HUES48 (cell line): ENCODE measurements at regions not wholly inside any gene's neighbourhood (a gene's known extent, or its start where the extent isn't known, plus 50 kb on each side); places are given as distances from the start of the nearest gene placed in this dataset.

Experiments used
- H3K27ac ChIP-seq: one replicate; pipeline ENCODE4 v1.7.0; 2013; ENCODE audit warnings: low read depth, low read length, inconsistent platforms
- H3K27me3 ChIP-seq: 2 replicates; pipeline ENCODE4 v1.6.1; 2013; ENCODE audit warnings: mild to moderate bottlenecking, low read length; ENCODE audit not compliant: control insufficient read depth, insufficient read depth
- H3K36me3 ChIP-seq: 2 replicates; pipeline ENCODE4 v1.6.1; 2013; ENCODE audit warnings: low read length; ENCODE audit not compliant: control insufficient read depth, insufficient read depth
- H3K4me1 ChIP-seq: 2 replicates; pipeline ENCODE4 v1.6.1; 2013; ENCODE audit warnings: mild to moderate bottlenecking, low read length; ENCODE audit not compliant: control insufficient read depth, insufficient read depth
- H3K4me3 ChIP-seq: 2 replicates; pipeline ENCODE4 v1.5.1; 2013; ENCODE audit warnings: mild to moderate bottlenecking, low read depth, low read length
- H3K9ac ChIP-seq: 2 replicates; pipeline ENCODE4 v1.6.1; 2013; ENCODE audit warnings: mild to moderate bottlenecking, low read depth, low read length, moderate library complexity
- H3K9me3 ChIP-seq: 2 replicates; pipeline ENCODE4 v1.6.1; 2013; ENCODE audit warnings: low read length; ENCODE audit not compliant: control insufficient read depth, insufficient read depth

GRCh38 chr3:197430934-197431333 lies 124.8 kb downstream of the BDH1 start:
- Histone ChIP-seq H3K4me3 (no peak overlapping the region), H3K36me3 (no peaks in the 10 kb centered on the region), H3K9ac (no peak overlapping the region), H3K4me1 (no peaks in the 10 kb centered on the region), H3K9me3 (no peaks in the 10 kb centered on the region), H3K27me3 (no peaks in the 10 kb centered on the region), H3K27ac (no peak overlapping the region)

DNA sequence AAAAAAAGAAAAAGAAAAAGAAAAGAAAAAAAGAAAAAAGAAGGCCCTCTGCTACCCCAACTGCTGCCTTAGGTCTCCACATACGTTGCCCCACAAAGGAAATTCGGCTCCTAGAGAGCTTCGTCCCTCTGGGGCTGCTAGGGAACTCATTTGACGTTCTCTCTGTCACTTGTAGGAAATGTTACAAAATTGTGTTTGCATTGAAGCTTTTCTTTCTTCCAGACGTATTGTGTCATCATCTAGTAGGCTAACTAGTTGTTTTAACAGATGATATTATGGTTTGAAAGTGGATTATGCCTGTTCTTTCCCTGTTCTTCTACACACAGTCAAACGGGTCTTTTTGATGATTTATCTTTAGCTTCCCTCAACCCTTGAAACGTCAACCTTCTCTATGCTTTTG lies 125.3 kb downstream of the BDH1 start:
- Histone ChIP-seq H3K4me1 (no peaks in the 10 kb centered on the region), H3K36me3 (no peaks in the 10 kb centered on the region), H3K9me3 (no peaks in the 10 kb centered on the region), H3K4me3 (no peak overlapping the region), H3K27me3 (no peaks in the 10 kb centered on the region), H3K9ac (no peak overlapping the region), H3K27ac (no peak overlapping the region)

GRCh38 chr3:197428952-197429351 lies 126.8 kb downstream of the BDH1 start:
- Histone ChIP-seq H3K4me1 (no peaks in the 10 kb centered on the region), H3K27ac (no peak overlapping the region), H3K4me3 (no peak overlapping the region), H3K36me3 (no peaks in the 10 kb centered on the region), H3K9me3 (no peaks in the 10 kb centered on the region), H3K9ac (no peak overlapping the region), H3K27me3 (no peaks in the 10 kb centered on the region)

DNA sequence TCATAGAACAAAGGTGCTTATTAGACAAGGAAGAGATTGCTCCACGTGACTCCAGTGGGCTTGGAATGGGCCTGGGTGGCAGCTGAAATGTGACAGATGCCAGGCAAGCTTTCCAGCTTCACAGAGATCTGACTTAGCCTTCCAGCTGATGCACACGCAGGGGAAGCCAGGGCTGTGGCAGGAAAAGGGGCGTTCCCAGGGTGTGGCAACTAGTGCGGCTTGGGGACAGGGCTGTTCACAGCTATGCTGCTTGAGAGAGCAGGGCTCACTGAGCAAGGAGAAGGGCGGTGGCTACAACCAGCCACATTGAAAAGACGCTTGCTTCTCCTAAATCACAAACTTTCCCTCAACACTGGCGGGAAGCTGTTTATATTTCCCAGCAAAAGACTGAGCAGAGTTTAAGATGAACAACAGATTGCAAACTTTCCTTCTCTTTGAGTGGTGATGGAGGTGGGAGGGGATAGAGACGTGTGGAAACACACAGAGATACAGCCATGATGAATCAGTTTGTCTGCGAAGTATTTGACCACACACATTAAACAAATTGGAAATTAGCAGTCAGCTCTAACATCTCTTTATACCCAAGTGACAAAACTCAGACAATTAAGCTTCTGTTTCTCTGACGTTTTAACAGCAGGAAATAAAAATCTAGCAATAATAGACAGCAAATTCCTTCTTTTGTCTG lies 127.5 kb downstream of the BDH1 start:
- Histone ChIP-seq H3K9ac (no peak overlapping the region), H3K4me1 (no peaks in the 10 kb centered on the region), H3K27me3 (no peaks in the 10 kb centered on the region), H3K9me3 (no peaks in the 10 kb centered on the region), H3K4me3 (no peak overlapping the region), H3K27ac (no peak overlapping the region), H3K36me3 (no peaks in the 10 kb centered on the region)

GRCh38 chr3:197427021-197427420 lies 128.6 kb upstream of the DLG1 start:
- Histone ChIP-seq H3K27ac (no peak overlapping the region), H3K4me3 (no peak overlapping the region), H3K9me3 (no peaks in the 10 kb centered on the region), H3K27me3 (no peaks in the 10 kb centered on the region), H3K4me1 (no peaks in the 10 kb centered on the region), H3K36me3 (no peaks in the 10 kb centered on the region), H3K9ac (no peak overlapping the region)

DNA sequence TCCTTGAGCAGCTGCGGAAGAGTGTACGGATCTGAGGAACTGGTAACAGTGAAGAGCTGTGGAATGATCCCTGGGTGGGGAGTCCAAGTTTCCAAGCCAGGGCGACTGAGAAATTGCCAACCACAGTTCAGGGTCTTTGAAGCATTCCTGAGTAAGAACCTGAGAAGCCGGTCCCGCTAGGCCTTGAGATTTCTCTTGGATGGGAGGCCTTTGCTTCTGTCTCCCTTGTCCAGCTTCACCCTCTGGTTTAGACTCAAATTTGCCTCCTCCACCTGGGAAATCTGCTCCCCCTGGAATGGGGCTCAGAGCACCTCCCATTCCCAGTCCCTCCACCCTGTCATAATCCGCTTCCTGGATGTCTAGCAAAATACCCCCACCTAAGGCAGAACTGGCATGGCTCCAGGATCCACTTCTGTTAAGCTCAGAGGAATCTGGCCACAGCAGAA lies 127.7 kb upstream of the DLG1 start:
- no peaks in the 10 kb centered on the region for H3K36me3 ChIP-seq
- no peaks in the 10 kb centered on the region for H3K4me1 ChIP-seq
- H3K9ac ChIP-seq = no peak overlapping the region
- no peaks in the 10 kb centered on the region for H3K27me3 ChIP-seq
- H3K4me3 ChIP-seq = no peak overlapping the region
- no peak overlapping the region for H3K27ac ChIP-seq
- H3K9me3 ChIP-seq = no peaks in the 10 kb centered on the region

DNA sequence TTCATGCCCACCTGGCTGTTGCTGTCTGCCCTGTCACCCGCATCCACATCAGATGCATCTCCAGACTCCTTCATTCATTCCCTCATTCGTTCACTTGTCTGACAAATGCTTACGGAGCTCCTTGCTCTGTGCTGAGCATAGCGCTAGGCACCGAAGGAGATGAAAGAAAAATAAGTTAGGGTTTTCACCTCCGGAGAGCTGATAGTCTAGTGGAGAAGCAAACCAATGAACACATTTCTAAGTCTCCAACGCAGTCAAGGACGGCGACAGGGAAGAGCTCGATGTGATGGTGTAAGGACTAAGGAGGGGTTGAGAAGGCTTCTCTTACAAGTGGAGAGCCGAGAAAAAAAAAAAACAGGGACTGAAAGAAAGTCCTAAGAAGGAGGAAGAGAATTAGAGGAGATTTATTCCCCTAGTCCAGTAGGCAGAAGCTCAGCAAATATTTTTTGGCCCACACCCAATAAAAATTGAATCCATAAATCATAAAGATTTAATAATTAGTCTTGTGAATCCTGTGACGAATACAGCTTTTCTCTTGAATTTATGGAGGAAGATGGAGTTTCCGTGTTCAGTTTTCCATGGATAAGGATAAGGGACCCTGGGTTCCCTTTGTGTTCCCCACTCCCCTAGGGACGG lies 127.2 kb upstream of the DLG1 start:
- H3K27ac ChIP-seq = no peak overlapping the region
- H3K27me3 ChIP-seq = no peaks in the 10 kb centered on the region
- H3K36me3 ChIP-seq = no peaks in the 10 kb centered on the region
- H3K4me1 ChIP-seq = no peaks in the 10 kb centered on the region
- H3K9me3 ChIP-seq = no peaks in the 10 kb centered on the region
- no peak overlapping the region for H3K4me3 ChIP-seq
- no peak overlapping the region for H3K9ac ChIP-seq

DNA sequence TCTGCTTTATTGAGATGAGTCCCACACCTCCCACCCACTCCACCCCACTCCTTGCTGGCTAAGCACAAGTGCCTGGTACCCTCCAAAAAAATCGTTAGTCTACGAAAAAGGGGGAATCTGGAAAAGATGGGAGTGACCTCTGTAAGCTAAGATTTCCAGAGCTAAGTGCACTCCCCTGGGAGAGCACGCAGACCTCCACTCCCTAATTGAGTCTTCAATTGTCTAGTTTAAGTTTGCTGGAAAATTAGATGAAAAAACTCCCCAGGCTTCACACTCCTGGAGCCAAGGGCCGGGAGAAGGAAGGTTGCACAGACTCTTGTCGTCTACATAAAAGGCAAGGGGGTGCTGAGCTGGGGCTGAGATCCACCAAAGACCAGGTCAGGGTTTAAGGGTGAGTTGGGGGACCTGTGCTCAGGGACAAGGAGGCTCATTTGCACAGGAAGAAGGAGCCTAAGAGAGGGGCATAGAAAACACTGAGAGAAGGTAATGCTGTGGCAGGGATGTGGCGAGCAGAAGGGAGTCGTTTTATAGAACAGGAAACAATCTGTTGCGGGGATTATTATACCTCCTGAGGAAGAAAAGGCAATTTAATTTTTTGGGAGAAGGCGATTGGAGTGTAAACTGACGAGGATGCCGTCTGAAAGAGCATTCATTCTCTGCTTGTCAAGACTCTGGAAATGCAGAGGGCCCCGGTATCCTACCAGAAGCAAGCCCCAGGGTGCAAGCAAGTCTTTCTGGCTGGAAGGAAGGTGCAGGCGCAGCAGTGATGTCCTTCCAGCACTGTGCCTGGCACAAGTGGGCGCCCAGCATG lies 126.5 kb upstream of the DLG1 start:
- Histone ChIP-seq H3K27ac (no peak overlapping the region), H3K27me3 (no peaks in the 10 kb centered on the region), H3K36me3 (no peaks in the 10 kb centered on the region), H3K4me3 (no peak overlapping the region), H3K9me3 (no peaks in the 10 kb centered on the region), H3K4me1 (no peaks in the 10 kb centered on the region), H3K9ac (no peak overlapping the region)

- Histone ChIP-seq H3K9me3 (no peaks in the 10 kb centered on the region), H3K4me3 (no peak overlapping the region), H3K36me3 (no peaks in the 10 kb centered on the region), H3K27me3 (no peaks in the 10 kb centered on the region), H3K4me1 (no peaks in the 10 kb centered on the region), H3K9ac (no peak overlapping the region), H3K27ac (no peak overlapping the region)
These were observed 125.9 kb upstream of the DLG1 start for GRCh38 chr3:197424266-197424665.

- H3K9ac ChIP-seq = no peak overlapping the region
- H3K27ac ChIP-seq = no peak overlapping the region
- H3K9me3 ChIP-seq = no peaks in the 10 kb centered on the region
- no peak overlapping the region for H3K4me3 ChIP-seq
- H3K27me3 ChIP-seq = no peaks in the 10 kb centered on the region
- no peaks in the 10 kb centered on the region for H3K4me1 ChIP-seq
- H3K36me3 ChIP-seq = no peaks in the 10 kb centered on the region
These were observed 125.0 kb upstream of the DLG1 start for GRCh38 chr3:197423376-197423775.

DNA sequence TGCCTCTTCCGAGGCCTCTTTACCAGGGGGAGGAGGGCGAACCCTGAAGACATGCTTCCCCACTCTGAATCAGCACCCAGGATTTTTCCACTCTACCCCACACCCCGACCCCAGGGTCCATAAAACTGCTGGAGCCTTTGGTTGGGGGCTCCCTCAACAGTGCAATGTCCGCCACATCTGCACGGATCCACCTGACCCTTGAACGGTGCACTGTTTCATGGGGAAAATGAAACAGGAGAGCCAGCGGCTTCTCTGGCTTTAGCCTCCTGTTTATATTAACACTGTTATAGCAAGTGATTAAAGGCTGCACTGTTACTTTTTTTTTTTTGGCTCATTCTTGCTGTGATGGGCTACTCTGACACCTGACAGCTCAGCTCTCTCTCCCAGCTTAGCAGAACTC lies 124.1 kb upstream of the DLG1 start:
- Histone ChIP-seq H3K9ac (no peak overlapping the region), H3K9me3 (no peaks in the 10 kb centered on the region), H3K27me3 (no peaks in the 10 kb centered on the region), H3K36me3 (no peaks in the 10 kb centered on the region), H3K4me3 (no peak overlapping the region), H3K4me1 (peaks cover 8% of the 10 kb centered on the region), H3K27ac (no peak overlapping the region)
